ENCODE measurements at regions not wholly inside any gene's neighbourhood (a gene's known extent, or its start where the extent isn't known, plus 50 kb on each side); places are given as distances from the start of the nearest gene placed in this dataset.

- H3K56ac ChIP-seq (replicated peaks; ENCODE audit: insufficient read length, low read depth, low read length): no peak overlapping the region
- H4K5ac ChIP-seq (ENCODE audit: insufficient read length, low read depth, low read length): no peak overlapping the region
- no peak overlapping the region for H3K23ac ChIP-seq (ENCODE audit: insufficient read length)
- H3K9me3 ChIP-seq (ENCODE audit: insufficient read depth in 2 of 2, low read depth in 1 of 2, low read length in 1 of 2): peaks cover 10 to 16% of the 10 kb centered on the region in 2 experiments; a peak in 3 of 4 replicates
- H2AFZ ChIP-seq (ENCODE audit: low read length): no peak overlapping the region
- ChIA-PET CTCF (ENCODE audit: partially characterized antibody) (no interaction called here), POLR2A (ENCODE audit: partially characterized antibody) (no interaction called here)
- H2BK15ac ChIP-seq (ENCODE audit: low read length): no peak overlapping the region
- peaks cover 0 to 8% (median 2%) of the 10 kb centered on the region in 4 experiments; a peak in 3 of 7 replicates for H3K4me1 ChIP-seq (replicated peaks in 1 of 4; ENCODE audit: control insufficient read depth in 3 of 4, insufficient read depth in 4 of 4, low read length in 3 of 4)
- H4K20me1 ChIP-seq (replicated peaks in 1 of 2; ENCODE audit: control insufficient read depth in 1 of 2, insufficient read depth in 2 of 2, low read length in 2 of 2): no peaks in the 10 kb centered on the region
- FAIRE-seq: no peak
- WGBS, 2 experiments (ENCODE audit: extremely low coverage in 1 of 2, insufficient coverage in 1 of 2, insufficient read length in 1 of 2, insufficient replicate concordance in 2 of 2, low coverage in 1 of 2, low lambda C conversion rate in 2 of 2, missing lambda C conversion rate in 1 of 2): 100% methylated on average over 1 of the region's 1 CpG; no CpG with 5 or more reads in 1 of the 2 experiments
- no peaks in the 10 kb centered on the region for H3K27me3 ChIP-seq (replicated peaks in 1 of 4; ENCODE audit: control insufficient read depth in 3 of 4, extremely low read depth in 1 of 4, insufficient read depth in 3 of 4, low read length in 3 of 4)
- no peak overlapping the region for H3K4me2 ChIP-seq (ENCODE audit: insufficient read depth in 1 of 2, low read depth in 2 of 2, low read length in 2 of 2)
- H3K14ac ChIP-seq (ENCODE audit: insufficient read length): no peak overlapping the region
- no peaks in the 10 kb centered on the region for H3K79me1 ChIP-seq (ENCODE audit: low read depth, low read length)
- no peaks in the 10 kb centered on the region for H3K79me2 ChIP-seq (ENCODE audit: control insufficient read depth in 1 of 2, insufficient read depth in 2 of 2, low read length in 2 of 2)
- H3K9ac ChIP-seq (replicated peaks in 1 of 4; ENCODE audit: extremely low read depth in 1 of 4, low read depth in 3 of 4, low read length in 3 of 4): no peak overlapping the region
- no peak overlapping the region for H2BK120ac ChIP-seq (replicated peaks; ENCODE audit: low read depth, low read length)
- no peak overlapping the region for H2BK20ac ChIP-seq (ENCODE audit: low read length)
- H3K23me2 ChIP-seq (ENCODE audit: low read depth, low read length): no peaks in the 10 kb centered on the region
- DNase-seq (ENCODE audit: low read depth in 1 of 2, low spot score in 2 of 2): no peak
- H2AK5ac ChIP-seq (ENCODE audit: low read depth, low read length): no peak overlapping the region
- H3K18ac ChIP-seq (ENCODE audit: extremely low read depth, low read length): no peak overlapping the region
- no peak overlapping the region for H2BK12ac ChIP-seq (ENCODE audit: low read depth, low read length)
- H3K27ac ChIP-seq (ENCODE audit: low read depth, low read length): no peak overlapping the region
- no peak overlapping the region for H3K4me3 ChIP-seq (ENCODE audit: extremely low read depth in 1 of 4, insufficient read depth in 2 of 4, low read depth in 3 of 4, low read length in 4 of 4)
- H2BK5ac ChIP-seq (ENCODE audit: low read depth, low read length): no peak overlapping the region
- no peak overlapping the region for H4K91ac ChIP-seq (replicated peaks; ENCODE audit: insufficient read length, low read length)
- no peak overlapping the region for H4K8ac ChIP-seq (ENCODE audit: extremely low read depth, insufficient read depth, low read length)
- H3K36me3 ChIP-seq (ENCODE audit: control insufficient read depth in 2 of 4, insufficient read depth in 4 of 4, low read length in 3 of 4): peaks cover 0 to 3% (median 0%) of the 10 kb centered on the region in 4 experiments; a peak in 2 of 8 replicates
- H3K4ac ChIP-seq (replicated peaks; ENCODE audit: insufficient read length, low read depth, low read length): no peak overlapping the region
- no peak for TF ChIP-seq KDM5A (IDR thresholded peaks at IDR 0.05; ENCODE audit: low read length)
- TF ChIP-seq TAF1 (IDR thresholded peaks at IDR 0.05; ENCODE audit: low read depth, low read length): no peak
- TF ChIP-seq HDAC6 (IDR thresholded peaks at IDR 0.05; ENCODE audit: low read depth, low read length): no peak
- TF ChIP-seq CREB1 (IDR thresholded peaks at IDR 0.05): no peak
- no peak for TF ChIP-seq ASH2L (IDR thresholded peaks at IDR 0.05; ENCODE audit: low read length)
- TF ChIP-seq SIX5 (IDR thresholded peaks at IDR 0.05; ENCODE audit: low read depth, low read length): no peak
- no peak for TF ChIP-seq POLR2AphosphoS5 (IDR thresholded peaks at IDR 0.05; ENCODE audit: low read depth, low read length)
- no peak for TF ChIP-seq KDM1A (IDR thresholded peaks at IDR 0.05; ENCODE audit: borderline replicate concordance, low read length)
- TF ChIP-seq YY1 (IDR thresholded peaks at IDR 0.05; ENCODE audit: low read depth, low read length): no peak
- TF ChIP-seq TEAD4 (IDR thresholded peaks at IDR 0.05; ENCODE audit: low read depth, low read length): no peak
- no peak for TF ChIP-seq TAF7 (optimal IDR thresholded peaks at IDR 0.05; ENCODE audit: borderline replicate concordance, low read depth, low read length)
These were observed 119.4 kb upstream of the FAM9B start for GRCh38 chrX:9153300-9153699.
